SK-N-SH treated with all-trans-retinoic acid at 6 μM for 48 hours (cell line): ENCODE measurements at regions not wholly inside any gene's neighbourhood (a gene's known extent, or its start where the extent isn't known, plus 50 kb on each side); places are given as distances from the start of the nearest gene placed in this dataset.
A peak's percentile ranks its signal among the peaks of the same experiment; 100 is the strongest.

Experiments
- ATAC-seq: fragments of 200-7000 bp; cut with Tn5 transposase; 3 replicates; pipeline ENCODE4 v1.9.1; 2020; ENCODE audit warnings: mild to moderate bottlenecking, moderate library complexity
- ARNTL ChIP-seq: fragments of 450-650 bp; formaldehyde crosslinking; IDR thresholded peaks from 2 replicates; pipeline ENCODE4 v1.5.0; 2020; ENCODE audit warnings: low read depth, mild to moderate bottlenecking, moderate library complexity, borderline replicate concordance
- BACH2 ChIP-seq: fragments of 250-450 bp; sonication (Bioruptor Pico); IDR thresholded peaks from 2 replicates; pipeline ENCODE4 v1.9.0; 2021; ENCODE audit warnings: mild to moderate bottlenecking, borderline replicate concordance
- CREB5 ChIP-seq: fragments of 250-450 bp; sonication (Bioruptor Pico); IDR thresholded peaks from 2 replicates; pipeline ENCODE4 v1.5.1; 2020; ENCODE audit warnings: low read depth, mild to moderate bottlenecking, moderate library complexity
- CSDC2 ChIP-seq: fragments of 250-450 bp; sonication (Bioruptor Pico); IDR thresholded peaks from 2 replicates; pipeline ENCODE4 v1.5.0; 2020; ENCODE audit warnings: mild to moderate bottlenecking, moderate library complexity
- ESRRG ChIP-seq: fragments of 250-450 bp; sonication (Bioruptor Pico); IDR thresholded peaks from 2 replicates; pipeline ENCODE4 v1.6.1; 2021; ENCODE audit warnings: mild to moderate bottlenecking
- GLIS3 ChIP-seq: fragments of 250-450 bp; sonication (Bioruptor Pico); IDR thresholded peaks from 2 replicates; pipeline ENCODE4 v1.5.0; 2020; ENCODE audit warnings: mild to moderate bottlenecking, moderate library complexity
- ISL1 ChIP-seq: fragments of 250-450 bp; sonication (Bioruptor Pico); IDR thresholded peaks from 2 replicates; pipeline ENCODE4 v2.1.2; 2022; ENCODE audit warnings: mild to moderate bottlenecking, moderate library complexity
- OSR1 ChIP-seq: fragments of 250-450 bp; sonication (Bioruptor Pico); IDR thresholded peaks from 2 replicates; pipeline ENCODE4 v1.8.0; 2022; ENCODE audit warnings: moderate library complexity, mild to moderate bottlenecking, inconsistent platforms
- POU6F1 ChIP-seq: fragments of 250-450 bp; sonication (Bioruptor Pico); IDR thresholded peaks from 2 replicates; pipeline ENCODE4 v1.8.0; 2021; ENCODE audit warnings: low read depth, mild to moderate bottlenecking, moderate library complexity, borderline replicate concordance
- RARB ChIP-seq: fragments of 250-450 bp; sonication (Bioruptor Pico); IDR thresholded peaks from 2 replicates; pipeline ENCODE4 v1.8.0; 2021; ENCODE audit warnings: mild to moderate bottlenecking, moderate library complexity
- TCF4 ChIP-seq: fragments of 250-450 bp; sonication (Bioruptor Pico); IDR thresholded peaks from 2 replicates; pipeline ENCODE4 v1.8.0; 2021; ENCODE audit warnings: mild to moderate bottlenecking, moderate library complexity, borderline replicate concordance
- TOX ChIP-seq: fragments of 250-450 bp; sonication (Bioruptor Pico); IDR thresholded peaks from 2 replicates; pipeline ENCODE4 v1.8.0; 2021; ENCODE audit warnings: mild to moderate bottlenecking, moderate library complexity, borderline replicate concordance
- TSHZ2 ChIP-seq: fragments of 250-450 bp; sonication (Bioruptor Pico); IDR thresholded peaks from 2 replicates; pipeline ENCODE4 v1.5.0; 2020; ENCODE audit warnings: mild to moderate bottlenecking, moderate library complexity
- ZC3H10 ChIP-seq: fragments of 250-450 bp; sonication (Bioruptor Pico); IDR thresholded peaks from 2 replicates; pipeline ENCODE4 v1.5.1; 2021; ENCODE audit warnings: mild to moderate bottlenecking, moderate library complexity
- ZFP3 ChIP-seq: fragments of 250-450 bp; sonication (Bioruptor Pico); IDR thresholded peaks from 2 replicates; pipeline ENCODE4 v1.5.0; 2020; ENCODE audit warnings: mild to moderate bottlenecking, moderate library complexity
- ZFP30 ChIP-seq: fragments of 450-650 bp; formaldehyde crosslinking; IDR thresholded peaks from 2 replicates; pipeline ENCODE4 v1.5.0; 2022; ENCODE audit warnings: mild to moderate bottlenecking, moderate library complexity
- ZNF565 ChIP-seq: fragments of 450-650 bp; formaldehyde crosslinking; conservative IDR thresholded peaks from 2 replicates; pipeline ENCODE4 v1.5.0; 2020; ENCODE audit warnings: low read depth, mild to moderate bottlenecking, moderate library complexity
- ZNF70 ChIP-seq: fragments of 450-650 bp; formaldehyde crosslinking; IDR thresholded peaks from 2 replicates; pipeline ENCODE4 v1.5.0; 2020; ENCODE audit warnings: mild to moderate bottlenecking, moderate library complexity
- ZNF8 ChIP-seq: fragments of 450-650 bp; formaldehyde crosslinking; IDR thresholded peaks from 2 replicates; pipeline ENCODE4 v1.5.0; 2020; ENCODE audit warnings: mild to moderate bottlenecking, moderate library complexity
- TF ChIP-seq, protein P1 (sequence below): fragments of 250-450 bp; sonication (Bioruptor Pico); IDR thresholded peaks from 2 replicates; pipeline ENCODE4 v1.5.1; 2021; ENCODE audit warnings: mild to moderate bottlenecking, moderate library complexity

DNA sequence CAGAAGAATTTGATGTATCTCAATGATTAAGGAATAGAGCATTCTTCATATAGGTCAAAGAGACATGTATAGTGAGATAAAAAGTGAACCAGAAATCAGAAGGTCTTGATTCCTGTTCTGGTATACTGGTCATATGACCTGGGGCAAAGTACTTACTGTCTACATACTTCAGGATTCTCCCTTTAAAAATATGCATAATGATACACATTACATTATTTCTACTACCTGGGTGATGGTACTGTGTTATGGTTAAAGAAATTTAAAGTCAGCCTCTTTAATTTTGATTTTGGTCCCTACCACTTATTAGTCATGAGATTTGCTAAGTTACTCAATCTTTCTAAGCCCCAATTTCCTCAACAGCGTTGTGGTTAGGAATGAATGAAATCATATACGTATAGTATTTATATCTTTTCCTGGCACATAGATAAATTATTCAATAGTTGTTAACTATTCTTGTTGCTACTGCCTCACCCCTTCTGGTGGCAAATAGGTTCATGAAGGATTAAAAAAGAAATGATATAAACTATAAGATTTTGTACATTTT is 984.1 kb downstream of the TLE4 start:
- TF ChIP-seq CREB5 (no peak), ZFP30 (no peak), GLIS3 (no peak), POU6F1 (CRISPR knock-in tag) (no peak), ZNF70 (CRISPR knock-in tag) (no peak), ZFP3 (no peak), OSR1 (CRISPR knock-in tag) (no peak), CSDC2 (CRISPR knock-in tag) (no peak), TCF4 (CRISPR knock-in tag) (no peak), BACH2 (no peak), ZNF8 (CRISPR knock-in tag) (no peak)
- no peak for ATAC-seq

DNA sequence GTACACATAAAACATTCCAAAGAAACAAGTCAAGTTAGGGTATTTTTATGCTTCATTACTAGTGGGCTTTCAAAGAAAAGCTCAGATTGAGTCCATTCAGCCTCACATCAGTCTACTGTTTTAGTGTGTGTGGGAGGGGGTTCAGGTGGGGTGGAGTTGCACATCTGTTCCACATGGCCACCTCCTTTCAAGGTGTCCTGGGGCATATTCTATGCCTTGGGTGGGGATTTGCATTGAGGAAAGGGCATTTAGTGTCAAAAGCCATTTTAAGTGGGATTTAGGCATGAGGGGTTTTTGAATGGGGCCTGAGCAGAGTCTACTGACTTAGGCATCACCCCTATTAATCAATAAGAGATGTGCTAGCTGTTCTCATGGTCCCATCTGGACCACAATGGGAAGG is 983.1 kb downstream of the TLE4 start:
- TF ChIP-seq ZFP30 (no peak), ZNF70 (CRISPR knock-in tag) (no peak)
- no peak for ATAC-seq

DNA sequence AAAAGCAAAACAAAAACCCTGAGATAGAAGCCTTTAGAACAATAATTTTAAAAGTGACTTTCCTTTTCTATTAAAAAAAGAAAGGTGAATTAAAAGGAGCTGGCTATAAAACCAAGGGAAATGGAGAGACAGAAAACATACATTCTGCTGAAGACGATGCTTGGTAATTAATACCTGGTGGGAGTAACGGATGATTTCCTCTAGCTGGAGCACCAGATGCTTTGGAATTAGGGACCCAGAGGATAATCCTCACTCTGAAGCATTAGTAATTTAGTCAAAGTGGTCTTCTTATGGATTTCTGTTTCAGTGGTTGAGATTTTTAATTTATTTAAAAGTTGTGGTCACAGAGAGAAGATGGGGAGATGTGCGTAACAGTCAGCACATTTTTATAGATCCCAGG is 982.5 kb downstream of the TLE4 start:
- ATAC-seq: no peak
- TF ChIP-seq, protein P1, sequence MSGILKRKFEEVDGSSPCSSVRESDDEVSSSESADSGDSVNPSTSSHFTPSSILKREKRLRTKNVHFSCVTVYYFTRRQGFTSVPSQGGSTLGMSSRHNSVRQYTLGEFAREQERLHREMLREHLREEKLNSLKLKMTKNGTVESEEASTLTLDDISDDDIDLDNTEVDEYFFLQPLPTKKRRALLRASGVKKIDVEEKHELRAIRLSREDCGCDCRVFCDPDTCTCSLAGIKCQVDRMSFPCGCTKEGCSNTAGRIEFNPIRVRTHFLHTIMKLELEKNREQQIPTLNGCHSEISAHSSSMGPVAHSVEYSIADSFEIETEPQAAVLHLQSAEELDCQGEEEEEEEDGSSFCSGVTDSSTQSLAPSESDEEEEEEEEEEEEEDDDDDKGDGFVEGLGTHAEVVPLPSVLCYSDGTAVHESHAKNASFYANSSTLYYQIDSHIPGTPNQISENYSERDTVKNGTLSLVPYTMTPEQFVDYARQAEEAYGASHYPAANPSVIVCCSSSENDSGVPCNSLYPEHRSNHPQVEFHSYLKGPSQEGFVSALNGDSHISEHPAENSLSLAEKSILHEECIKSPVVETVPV: no peak
- TF ChIP-seq ZFP3 (no peak), ESRRG (CRISPR knock-in tag) (no peak), CREB5 (no peak), ISL1 (CRISPR knock-in tag) (no peak), OSR1 (CRISPR knock-in tag) (no peak), ZNF8 (CRISPR knock-in tag) (no peak), ZNF70 (CRISPR knock-in tag) (no peak), TOX (no peak), ARNTL (no peak), TSHZ2 (no peak), RARB (CRISPR knock-in tag) (no peak)
- TF ChIP-seq, all 23 proteins: peak for 0

DNA sequence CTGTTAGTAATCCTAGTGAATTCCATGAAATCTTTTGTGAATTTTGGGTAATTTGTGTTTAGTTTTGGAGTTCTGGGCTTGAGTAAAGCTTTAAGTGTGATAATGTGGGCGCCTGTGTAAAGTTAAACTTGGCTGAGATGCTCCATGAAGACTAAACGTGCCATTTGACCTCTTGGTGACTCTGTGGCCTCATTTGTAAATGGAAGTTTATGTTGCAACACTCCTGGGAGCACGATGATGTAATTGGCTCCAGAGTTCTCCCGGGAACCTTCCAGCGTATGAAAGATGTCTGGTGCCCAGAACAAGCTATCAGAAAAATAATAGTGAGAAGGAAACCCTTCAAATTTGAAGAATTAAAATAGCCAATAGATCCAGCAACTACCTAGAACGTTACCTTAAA is 981.2 kb downstream of the TLE4 start:
- TF ChIP-seq ZFP30 (no peak), CSDC2 (CRISPR knock-in tag) (no peak), ZNF70 (CRISPR knock-in tag) (no peak), BACH2 (no peak), ISL1 (CRISPR knock-in tag) (0 out of 2 replicates have a peak, but pooled peaks have one; percentile 2)
- no peak for ATAC-seq

GRCh38 chr9:80550181-80550580 is 978.4 kb downstream of the TLE4 start:
- ATAC-seq: no peak
- TF ChIP-seq ZFP30 (no peak), ZC3H10 (no peak), ESRRG (CRISPR knock-in tag) (no peak), BACH2 (no peak), ZNF565 (CRISPR knock-in tag) (no peak), CSDC2 (CRISPR knock-in tag) (no peak), ZNF70 (CRISPR knock-in tag) (no peak), TSHZ2 (no peak)
- TF ChIP-seq, protein P1: no peak
